ENCODE measurements at regions not wholly inside any gene's neighbourhood (a gene's known extent, or its start where the extent isn't known, plus 50 kb on each side); places are given as distances from the start of the nearest gene placed in this dataset.
"Not testable (repeated sequence)": the region's sequence is repeated elsewhere in the genome, so short reads cannot be mapped to it uniquely, and the experiment has no call there.

DNA sequence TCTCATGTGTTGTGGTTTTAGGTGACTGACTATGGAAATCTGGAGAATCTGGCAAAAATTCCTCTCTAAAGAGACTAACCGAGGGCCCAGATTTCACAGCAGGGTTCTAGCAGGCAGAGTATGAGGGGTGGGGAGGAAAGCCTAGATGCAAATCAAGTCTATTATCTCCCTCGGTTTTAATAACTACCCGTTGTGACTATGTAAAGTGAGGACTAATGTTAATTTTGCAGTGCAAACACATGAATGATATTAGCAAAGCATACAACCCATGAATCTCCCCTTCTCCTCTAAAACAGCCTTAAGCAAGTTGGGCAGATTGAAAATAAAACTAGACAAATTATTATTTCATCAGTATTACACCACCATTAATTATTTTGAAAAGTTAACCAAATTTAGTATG is 131.4 kb downstream of the SLITRK2 start:
- H3K4me3 Mint-ChIP-seq = no peak overlapping the region
- TF ChIP-seq, protein P1, sequence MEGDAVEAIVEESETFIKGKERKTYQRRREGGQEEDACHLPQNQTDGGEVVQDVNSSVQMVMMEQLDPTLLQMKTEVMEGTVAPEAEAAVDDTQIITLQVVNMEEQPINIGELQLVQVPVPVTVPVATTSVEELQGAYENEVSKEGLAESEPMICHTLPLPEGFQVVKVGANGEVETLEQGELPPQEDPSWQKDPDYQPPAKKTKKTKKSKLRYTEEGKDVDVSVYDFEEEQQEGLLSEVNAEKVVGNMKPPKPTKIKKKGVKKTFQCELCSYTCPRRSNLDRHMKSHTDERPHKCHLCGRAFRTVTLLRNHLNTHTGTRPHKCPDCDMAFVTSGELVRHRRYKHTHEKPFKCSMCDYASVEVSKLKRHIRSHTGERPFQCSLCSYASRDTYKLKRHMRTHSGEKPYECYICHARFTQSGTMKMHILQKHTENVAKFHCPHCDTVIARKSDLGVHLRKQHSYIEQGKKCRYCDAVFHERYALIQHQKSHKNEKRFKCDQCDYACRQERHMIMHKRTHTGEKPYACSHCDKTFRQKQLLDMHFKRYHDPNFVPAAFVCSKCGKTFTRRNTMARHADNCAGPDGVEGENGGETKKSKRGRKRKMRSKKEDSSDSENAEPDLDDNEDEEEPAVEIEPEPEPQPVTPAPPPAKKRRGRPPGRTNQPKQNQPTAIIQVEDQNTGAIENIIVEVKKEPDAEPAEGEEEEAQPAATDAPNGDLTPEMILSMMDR (IDR thresholded peaks at IDR 0.05; ENCODE audit: unreplicated experiment in 3 of 3) = no peak
- peaks cover 15% of the 10 kb centered on the region for H3K9me3 Mint-ChIP-seq
- H3K36me3 Mint-ChIP-seq (ENCODE audit: low read depth) = no peaks in the 10 kb centered on the region
- no peaks in the 10 kb centered on the region for H3K4me1 Mint-ChIP-seq
- H3K27ac Mint-ChIP-seq = no peak overlapping the region
- no peaks in the 10 kb centered on the region for H3K27me3 Mint-ChIP-seq (ENCODE audit: low read depth)

DNA sequence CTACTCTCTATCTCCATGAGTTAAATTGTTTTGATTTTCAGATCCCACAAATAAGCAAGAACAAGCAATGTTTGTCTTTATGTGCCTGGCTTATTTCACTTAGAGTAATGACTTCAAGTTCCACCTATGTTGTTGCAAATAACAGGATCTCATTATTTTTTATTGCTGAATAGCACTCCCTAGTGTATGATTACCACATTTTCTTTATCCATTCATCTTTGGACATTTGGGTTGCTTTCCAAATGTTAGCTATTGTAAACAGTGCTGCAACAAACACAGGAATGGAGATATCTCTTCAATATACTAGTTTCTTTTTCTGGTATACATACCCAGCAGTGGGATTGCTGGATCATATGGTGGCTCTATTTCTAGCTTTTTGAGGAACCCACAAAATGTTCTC is 136.0 kb downstream of the SLITRK2 start:
- no peak overlapping the region for H3K4me3 Mint-ChIP-seq

DNA sequence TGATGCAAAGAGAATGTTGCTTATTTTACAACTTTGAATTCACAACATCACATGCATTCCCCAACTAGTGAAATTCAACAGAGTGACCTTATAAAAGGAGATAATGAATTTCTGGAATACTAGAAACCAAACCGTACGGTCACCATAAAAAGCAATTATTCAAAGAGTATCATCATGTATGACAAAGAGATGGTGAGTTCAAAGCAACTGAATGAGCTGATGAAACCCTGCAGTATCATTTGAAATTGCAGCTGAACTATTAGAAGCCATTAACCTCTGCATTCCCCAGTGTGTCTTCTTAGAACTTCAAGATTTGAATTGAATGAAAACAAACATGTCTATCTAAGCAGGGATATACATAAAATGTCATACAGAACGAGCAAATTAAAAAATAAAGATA is 172.4 kb downstream of the SLITRK2 start:
- Mint-ChIP-seq H3K27me3 (ENCODE audit: low read depth) (peaks cover 4% of the 10 kb centered on the region), H3K4me1 (no peaks in the 10 kb centered on the region), H3K4me3 (no peak overlapping the region), H3K36me3 (ENCODE audit: low read depth) (no peaks in the 10 kb centered on the region), H3K27ac (no peak overlapping the region), H3K9me3 (peaks cover 23% of the 10 kb centered on the region)
- TF ChIP-seq, protein P1 (IDR thresholded peaks at IDR 0.05; ENCODE audit: unreplicated experiment in 3 of 3) = no peak

More for the DNA sequence above, 136.0 kb downstream of the SLITRK2 start:
- Mint-ChIP-seq H3K4me1 (no peaks in the 10 kb centered on the region), H3K27ac (no peak overlapping the region), H3K36me3 (ENCODE audit: low read depth) (no peaks in the 10 kb centered on the region), H3K9me3 (peaks cover 11% of the 10 kb centered on the region), H3K27me3 (ENCODE audit: low read depth) (no peaks in the 10 kb centered on the region)
- TF ChIP-seq, protein P1 (IDR thresholded peaks at IDR 0.05; ENCODE audit: unreplicated experiment in 3 of 3) = no peak

DNA sequence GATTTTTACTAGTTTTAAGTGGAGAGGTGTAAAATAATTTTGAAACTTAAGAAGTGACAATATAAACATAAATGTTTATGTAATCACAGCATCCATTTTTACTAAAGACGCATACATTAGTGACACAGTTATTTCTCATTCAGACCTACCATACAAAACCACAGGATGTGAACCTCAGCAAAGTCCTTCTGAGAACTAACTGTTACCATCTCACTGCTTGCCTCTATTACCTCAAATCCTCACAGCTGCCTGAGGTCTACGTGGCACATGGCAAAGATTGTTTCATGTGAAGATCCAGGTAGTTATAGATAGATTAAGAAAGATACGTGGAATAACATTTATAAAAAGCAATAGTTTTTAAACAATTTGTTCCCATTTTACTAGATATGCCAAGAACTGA is 189.0 kb downstream of the SLITRK2 start:
- peaks cover under 1% of the 10 kb centered on the region for H3K9me3 Mint-ChIP-seq
- H3K4me1 Mint-ChIP-seq = no peaks in the 10 kb centered on the region
- no peaks in the 10 kb centered on the region for H3K27me3 Mint-ChIP-seq (ENCODE audit: low read depth)
- H3K36me3 Mint-ChIP-seq (ENCODE audit: low read depth) = no peaks in the 10 kb centered on the region
- no peak overlapping the region for H3K27ac Mint-ChIP-seq
- H3K4me3 Mint-ChIP-seq = no peak overlapping the region
- TF ChIP-seq, protein P1 (IDR thresholded peaks at IDR 0.05; ENCODE audit: unreplicated experiment in 3 of 3) = no peak

DNA sequence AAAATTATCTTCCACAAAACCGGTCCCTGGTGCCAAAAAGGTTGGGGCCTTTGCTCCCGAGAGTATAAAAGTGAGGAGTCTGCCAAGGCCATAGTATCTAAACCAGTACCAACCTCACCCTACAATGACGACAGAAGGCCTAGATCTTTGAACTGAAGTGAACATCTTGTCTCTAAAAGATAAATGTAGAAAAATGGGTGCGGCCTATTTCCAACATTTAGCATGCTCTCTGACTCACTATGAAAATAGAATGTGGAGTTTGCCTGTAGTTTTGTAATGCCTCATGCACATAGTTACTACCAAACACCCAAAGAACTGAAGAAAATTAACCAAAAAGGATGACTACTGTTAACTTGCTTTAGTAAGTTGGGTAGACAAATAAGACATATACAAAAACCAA is 218.4 kb downstream of the SLITRK2 start:
- no peaks in the 10 kb centered on the region for H3K36me3 Mint-ChIP-seq (ENCODE audit: low read depth)

DNA sequence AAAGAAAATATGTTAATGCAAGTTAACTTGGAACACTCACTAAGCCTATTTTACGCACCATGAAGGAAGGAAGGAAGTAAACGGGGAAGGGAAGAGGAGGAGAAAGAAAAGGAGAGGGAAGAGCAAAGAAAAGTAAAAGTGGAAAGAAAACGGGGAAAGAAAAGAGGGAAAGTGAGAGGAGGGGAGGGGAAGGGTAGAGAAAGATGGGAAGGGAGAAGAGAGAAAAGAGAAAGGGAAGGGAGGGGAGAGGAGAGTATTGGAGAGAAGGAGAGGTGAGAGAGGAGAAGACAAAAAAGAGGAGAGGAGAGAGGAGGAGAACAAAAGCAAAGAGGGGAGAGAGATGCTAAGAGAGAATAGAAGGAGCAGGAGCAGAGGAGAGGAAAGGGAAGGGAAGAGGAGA is 224.1 kb downstream of the SLITRK2 start:
- Mint-ChIP-seq H3K36me3 (ENCODE audit: low read depth) (no peaks in the 10 kb centered on the region), H3K27me3 (ENCODE audit: low read depth) (no peaks in the 10 kb centered on the region), H3K4me3 (no peak overlapping the region), H3K27ac (no peak overlapping the region), H3K4me1 (no peaks in the 10 kb centered on the region), H3K9me3 (peaks cover 13% of the 10 kb centered on the region)
- TF ChIP-seq, protein P1 (IDR thresholded peaks at IDR 0.05; ENCODE audit: unreplicated experiment in 3 of 3) = no peak

More for the DNA sequence above, 218.4 kb downstream of the SLITRK2 start:
- H3K9me3 Mint-ChIP-seq = peaks cover 15% of the 10 kb centered on the region
- H3K27me3 Mint-ChIP-seq (ENCODE audit: low read depth) = no peaks in the 10 kb centered on the region
- no peak overlapping the region for H3K27ac Mint-ChIP-seq
- TF ChIP-seq, protein P1 (IDR thresholded peaks at IDR 0.05; ENCODE audit: unreplicated experiment in 3 of 3) = no peak
- no peak overlapping the region for H3K4me3 Mint-ChIP-seq
- no peaks in the 10 kb centered on the region for H3K4me1 Mint-ChIP-seq

DNA sequence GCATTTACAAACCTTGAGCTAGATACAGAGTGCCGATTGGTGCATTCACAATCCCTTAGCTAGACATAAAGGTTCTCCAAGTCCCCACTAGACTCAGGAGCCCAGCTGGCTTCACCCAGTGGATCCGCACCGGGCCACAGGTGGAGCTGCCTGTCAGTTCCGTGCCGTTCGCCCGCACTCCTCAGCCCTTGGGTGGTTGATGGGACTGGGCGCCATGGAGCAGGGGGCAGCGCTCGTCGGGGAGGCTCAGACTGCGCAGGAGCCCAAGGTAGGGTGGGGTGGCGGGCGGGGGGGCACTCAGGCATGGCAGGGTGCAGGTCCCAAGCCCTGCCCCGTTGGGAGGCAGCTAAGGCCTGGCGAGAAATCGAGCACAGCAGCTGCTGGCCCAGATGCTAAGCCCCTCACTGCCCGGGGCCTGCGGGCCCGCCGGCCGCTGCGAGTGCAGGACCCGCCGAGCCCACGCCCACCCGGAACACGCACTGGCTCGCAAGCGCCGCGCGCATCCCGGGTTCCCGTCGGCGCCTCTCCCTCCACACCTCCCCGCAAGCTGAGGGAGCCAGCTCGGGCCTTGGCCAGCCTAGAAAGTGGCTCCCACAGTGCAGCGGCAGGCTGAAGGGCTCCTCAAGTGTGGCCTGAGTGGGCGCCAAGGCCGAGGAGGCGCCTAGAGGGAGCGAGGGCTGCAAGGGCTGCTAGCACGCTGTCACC is 228.5 kb downstream of the SLITRK2 start:
- H3K9me3 Mint-ChIP-seq = peaks cover 11% of the 10 kb centered on the region
- not testable (repeated sequence) for H3K4me1 Mint-ChIP-seq; H3K27me3 Mint-ChIP-seq (ENCODE audit: low read depth); H3K27ac Mint-ChIP-seq; H3K36me3 Mint-ChIP-seq (ENCODE audit: low read depth); H3K4me3 Mint-ChIP-seq

DNA sequence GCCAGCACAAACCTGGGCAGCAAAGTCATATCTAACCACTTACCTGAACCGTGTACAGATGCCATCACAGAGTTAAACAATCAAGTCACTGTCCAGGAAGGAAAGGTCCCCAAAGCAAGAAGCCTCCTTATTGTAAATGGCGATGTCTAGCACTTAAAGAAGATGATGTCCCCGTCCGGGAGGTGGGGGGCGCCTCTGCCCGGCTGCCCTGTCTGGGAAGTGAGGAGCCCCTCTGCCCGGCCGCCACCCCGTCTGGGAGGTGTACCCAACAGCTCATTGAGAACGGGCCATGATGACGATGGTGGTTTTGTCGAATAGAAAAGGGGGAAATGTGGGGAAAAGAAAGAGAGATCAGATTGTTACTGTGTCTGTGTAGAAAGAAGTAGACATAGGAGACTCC is 231.9 kb downstream of the SLITRK2 start:
- H3K4me1 Mint-ChIP-seq; H3K27ac Mint-ChIP-seq; H3K36me3 Mint-ChIP-seq (ENCODE audit: low read depth); H3K27me3 Mint-ChIP-seq (ENCODE audit: low read depth); H3K4me3 Mint-ChIP-seq: not testable (repeated sequence)
- peaks cover 11% of the 10 kb centered on the region for H3K9me3 Mint-ChIP-seq
